ENCODE measurements at regions not wholly inside any gene's neighbourhood (a gene's known extent, or its start where the extent isn't known, plus 50 kb on each side); places are given as distances from the start of the nearest gene placed in this dataset.

DNA sequence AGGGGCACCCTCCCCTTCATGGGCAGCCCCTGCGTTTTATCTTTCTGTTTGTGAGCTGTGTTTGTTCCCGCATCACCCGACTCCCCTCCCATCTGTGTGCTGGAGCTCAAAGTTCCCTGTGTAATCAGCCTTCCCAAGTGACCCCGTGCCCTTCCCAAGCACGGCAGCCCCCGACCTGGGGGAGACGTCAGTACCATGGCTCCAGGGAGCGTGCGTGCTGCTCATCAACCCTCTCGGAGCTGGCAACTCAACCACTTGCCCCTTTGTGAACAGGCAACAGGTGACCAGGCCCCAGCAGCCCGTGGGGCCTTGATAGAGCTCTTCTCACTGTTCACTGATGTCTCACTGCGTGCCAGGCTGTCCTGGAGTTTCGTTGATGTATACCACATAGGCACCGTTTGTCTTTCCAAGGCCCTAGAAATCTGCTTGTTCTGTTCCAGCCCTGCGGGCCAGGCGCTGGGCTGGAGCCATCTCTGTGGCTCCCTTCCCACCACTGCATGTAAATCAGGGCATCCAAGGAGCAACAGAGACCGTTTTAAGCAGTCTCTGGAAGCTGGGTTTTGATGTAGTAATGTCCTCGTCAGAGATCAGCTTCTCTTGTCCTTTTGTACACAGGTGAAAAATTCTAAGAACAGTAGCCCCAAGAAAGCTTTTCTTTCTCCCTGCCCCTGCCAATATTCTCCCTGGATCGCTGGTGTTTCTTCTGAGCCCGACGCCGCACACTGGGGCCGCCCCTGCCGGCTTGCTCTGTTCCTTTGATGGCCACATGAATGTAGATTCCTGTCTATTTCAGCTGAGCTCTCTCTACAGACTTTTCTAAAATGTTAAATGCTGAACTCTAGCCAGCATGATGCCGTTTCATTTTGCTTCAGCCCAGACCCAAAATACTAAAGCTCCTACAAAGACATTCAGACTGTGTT lies 107.0 kb upstream of the PTPRM start:
- Histone ChIP-seq H3K27ac (no peak overlapping the region), H3K4me3 (no peak overlapping the region), H3K27me3 (replicated peaks) (peaks cover 10% of the 10 kb centered on the region), H3K9me3 (replicated peaks) (no peaks in the 10 kb centered on the region), H3K4me1 (replicated peaks) (no peaks in the 10 kb centered on the region), H3K36me3 (no peaks in the 10 kb centered on the region)
- no peak for DNase-seq (ENCODE audit: low read depth in 1 of 2, low spot score in 2 of 2)

DNA sequence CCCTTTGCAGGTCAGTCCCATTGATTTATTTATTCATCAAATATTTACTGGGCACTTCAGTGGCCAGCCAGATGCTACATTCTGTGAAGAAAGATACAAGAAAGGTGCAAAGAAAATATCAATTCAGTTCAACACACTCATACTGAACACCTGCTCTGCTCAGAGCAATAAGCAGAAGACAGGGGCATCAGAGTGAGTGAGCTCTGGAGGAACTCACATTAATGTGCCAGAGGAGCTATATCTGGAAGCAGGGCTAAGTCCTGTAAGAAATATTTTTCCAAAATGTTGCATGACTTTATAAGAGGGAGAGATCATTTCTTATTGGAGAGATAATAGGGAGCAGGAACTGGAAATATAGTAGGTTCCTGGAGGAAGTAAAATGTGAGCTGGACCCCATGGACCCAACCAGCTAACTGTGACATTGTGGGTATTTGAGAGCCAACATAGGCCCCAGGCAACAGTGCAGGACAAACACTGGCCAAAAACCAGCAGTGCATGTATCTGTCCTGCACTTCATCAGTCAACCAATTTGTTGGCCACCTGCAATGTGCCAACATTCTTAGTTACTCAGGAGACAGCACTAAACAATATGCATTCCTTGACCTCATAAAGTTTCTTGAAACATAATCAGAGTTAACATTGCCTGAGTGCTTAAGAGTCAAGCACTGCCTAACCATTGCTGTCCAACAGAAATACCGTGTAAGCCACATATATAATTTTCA lies 102.7 kb upstream of the PTPRM start:
- no peak overlapping the region for H3K4me3 ChIP-seq
- no peak for DNase-seq (ENCODE audit: low read depth in 1 of 2, low spot score in 2 of 2)
- H3K27me3 ChIP-seq (replicated peaks): peaks cover 10% of the 10 kb centered on the region
- no peaks in the 10 kb centered on the region for H3K36me3 ChIP-seq
- H3K9me3 ChIP-seq (replicated peaks): no peaks in the 10 kb centered on the region
- H3K4me1 ChIP-seq (replicated peaks): no peaks in the 10 kb centered on the region
- H3K27ac ChIP-seq: no peak overlapping the region

DNA sequence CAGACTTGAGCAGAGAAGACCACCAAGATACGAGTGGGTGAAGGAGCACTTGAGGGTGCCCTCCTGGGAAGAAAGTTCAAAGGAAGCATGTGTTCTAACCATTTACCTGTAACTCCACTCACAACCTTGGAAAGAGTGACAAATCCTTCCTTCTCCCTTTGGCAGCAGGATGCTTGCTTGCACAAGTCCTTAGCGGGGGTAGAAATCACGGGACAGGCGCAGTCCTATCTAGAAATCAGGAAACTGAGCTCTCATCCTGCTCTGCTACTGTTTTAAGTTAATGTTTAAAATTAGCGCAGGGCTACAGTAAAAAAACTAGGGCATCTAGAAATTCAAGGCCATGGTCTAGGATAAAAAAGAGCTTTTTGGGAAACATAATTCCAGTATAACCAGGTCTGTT lies 100.9 kb upstream of the PTPRM start:
- Histone ChIP-seq H3K27ac (no peak overlapping the region), H3K4me3 (no peak overlapping the region), H3K4me1 (replicated peaks) (no peaks in the 10 kb centered on the region), H3K9me3 (replicated peaks) (no peaks in the 10 kb centered on the region), H3K27me3 (replicated peaks) (peaks cover 4% of the 10 kb centered on the region), H3K36me3 (no peaks in the 10 kb centered on the region)
- no peak for DNase-seq (ENCODE audit: low read depth in 1 of 2, low spot score in 2 of 2)

DNA sequence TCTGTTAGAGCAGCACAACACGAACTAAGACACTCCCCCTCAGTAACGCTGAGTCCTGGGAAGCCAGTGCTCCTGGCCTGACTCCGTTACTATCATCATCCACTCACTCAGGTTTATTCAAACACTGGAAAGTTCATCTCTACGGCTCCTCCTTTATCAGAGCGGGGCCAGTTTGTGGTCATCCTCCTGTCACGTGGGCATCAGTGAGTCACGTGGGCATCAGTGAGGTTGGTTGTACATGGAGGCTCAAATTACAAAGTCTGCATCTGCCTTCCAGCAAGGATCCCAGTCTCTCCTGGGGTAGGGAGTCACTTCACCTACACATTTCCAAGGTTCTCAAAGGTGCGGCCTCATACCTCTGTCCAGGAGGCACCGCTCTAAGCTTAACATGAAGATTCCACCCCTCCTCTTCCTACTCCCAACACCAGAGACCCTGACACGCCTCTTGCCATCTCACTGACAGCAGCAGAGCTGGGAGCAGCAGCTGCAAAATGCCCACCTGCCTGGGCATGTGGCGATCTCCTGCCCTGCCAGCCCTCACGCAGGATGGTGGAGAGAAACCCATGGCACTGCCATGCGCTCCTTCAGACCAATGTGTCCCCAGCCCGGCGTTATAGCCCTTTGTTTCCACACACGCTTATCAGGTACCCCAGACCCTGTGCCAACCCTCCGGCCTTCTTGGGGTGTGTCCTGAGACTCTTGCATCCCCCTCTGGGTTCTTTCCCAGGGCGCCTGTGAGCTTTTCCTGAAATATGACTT lies 99.2 kb upstream of the PTPRM start:
- no peaks in the 10 kb centered on the region for H3K36me3 ChIP-seq
- H3K27ac ChIP-seq: no peak overlapping the region
- H3K27me3 ChIP-seq (replicated peaks): 0 out of 2 replicates have a peak, but pooled peaks cover 3% of the 10 kb centered on the region
- no peak overlapping the region for H3K4me3 ChIP-seq
- no peaks in the 10 kb centered on the region for H3K9me3 ChIP-seq (replicated peaks)
- H3K4me1 ChIP-seq (replicated peaks): no peaks in the 10 kb centered on the region
- no peak for DNase-seq (ENCODE audit: low read depth in 1 of 2, low spot score in 2 of 2)

DNA sequence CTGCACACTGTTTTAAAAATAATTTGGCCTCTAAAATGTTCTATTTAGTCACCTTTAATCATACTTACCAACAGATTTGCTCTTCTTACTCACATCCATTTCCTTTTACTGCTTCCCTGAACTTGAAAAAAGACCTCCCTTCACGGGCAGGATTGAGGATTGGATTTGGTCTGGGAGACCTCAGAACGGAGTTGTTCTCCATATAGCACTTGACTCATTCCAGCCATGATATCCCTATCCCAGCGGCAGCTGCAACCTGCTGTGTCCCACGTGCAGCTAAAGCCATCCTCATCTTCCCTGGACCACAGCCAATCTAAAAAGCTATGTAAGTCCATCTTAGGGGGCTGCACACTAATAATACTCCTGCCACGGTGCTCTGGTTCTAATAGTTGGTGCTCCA lies 97.0 kb upstream of the PTPRM start:
- Histone ChIP-seq H3K4me1 (replicated peaks) (no peaks in the 10 kb centered on the region), H3K36me3 (no peaks in the 10 kb centered on the region), H3K27me3 (replicated peaks) (peaks cover 3% of the 10 kb centered on the region; the same call in 1 of the 2 replicates), H3K4me3 (no peak overlapping the region), H3K9me3 (replicated peaks) (no peaks in the 10 kb centered on the region), H3K27ac (no peak overlapping the region)
- no peak for DNase-seq (ENCODE audit: low read depth in 1 of 2, low spot score in 2 of 2)

DNA sequence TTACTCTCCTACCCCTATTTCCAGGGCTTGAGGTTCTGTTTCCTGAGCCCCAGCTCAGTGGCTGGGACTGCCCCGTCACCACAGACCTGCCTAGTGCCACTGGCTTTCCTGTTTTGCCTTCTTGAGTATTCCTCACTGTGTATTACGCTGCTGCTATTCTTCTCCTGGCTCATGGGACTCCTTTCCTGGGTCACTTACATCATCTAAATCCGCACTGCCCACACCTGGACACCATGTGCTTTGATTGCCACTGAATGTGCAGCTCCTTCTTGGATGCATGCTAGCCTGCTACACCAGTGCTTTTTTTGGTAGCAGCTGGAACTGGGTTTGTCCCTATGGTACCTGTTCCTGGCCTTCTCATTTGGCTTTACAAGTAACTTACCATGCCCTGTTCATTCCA lies 96.6 kb upstream of the PTPRM start:
- Histone ChIP-seq H3K36me3 (no peaks in the 10 kb centered on the region), H3K27ac (no peak overlapping the region), H3K4me3 (no peak overlapping the region), H3K4me1 (replicated peaks) (no peaks in the 10 kb centered on the region), H3K9me3 (replicated peaks) (no peaks in the 10 kb centered on the region), H3K27me3 (replicated peaks) (peaks cover 3% of the 10 kb centered on the region; the same call in 1 of the 2 replicates)
- DNase-seq (ENCODE audit: low read depth in 1 of 2, low spot score in 2 of 2): no peak

DNA sequence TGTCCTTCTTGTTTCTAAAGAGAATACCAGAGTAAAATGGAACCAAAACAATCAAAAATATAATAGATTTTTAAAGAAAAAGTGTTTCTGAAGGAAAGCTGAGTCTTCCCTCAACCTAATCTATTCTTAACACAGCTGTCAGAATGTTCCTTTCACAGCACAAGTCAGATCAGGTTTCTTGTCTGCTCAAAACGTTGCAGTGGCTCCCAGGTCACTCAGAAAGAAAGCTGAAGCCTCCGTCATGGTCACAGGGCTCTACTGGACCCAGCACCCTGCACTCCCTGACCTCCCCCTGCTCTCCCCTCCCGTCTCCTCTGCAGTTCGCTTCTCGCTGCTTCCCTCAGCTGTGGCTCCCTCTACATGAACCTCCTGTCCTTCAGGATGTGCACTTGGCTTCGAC lies 90.7 kb upstream of the PTPRM start:
- no peaks in the 10 kb centered on the region for H3K36me3 ChIP-seq
- peaks cover 3% of the 10 kb centered on the region; the same call in 1 of the 2 replicates for H3K27me3 ChIP-seq (replicated peaks)
- DNase-seq (ENCODE audit: low read depth in 1 of 2, low spot score in 2 of 2): no peak
- no peak overlapping the region for H3K4me3 ChIP-seq
- H3K27ac ChIP-seq: no peak overlapping the region
- no peaks in the 10 kb centered on the region for H3K9me3 ChIP-seq (replicated peaks)
- no peaks in the 10 kb centered on the region for H3K4me1 ChIP-seq (replicated peaks)

DNA sequence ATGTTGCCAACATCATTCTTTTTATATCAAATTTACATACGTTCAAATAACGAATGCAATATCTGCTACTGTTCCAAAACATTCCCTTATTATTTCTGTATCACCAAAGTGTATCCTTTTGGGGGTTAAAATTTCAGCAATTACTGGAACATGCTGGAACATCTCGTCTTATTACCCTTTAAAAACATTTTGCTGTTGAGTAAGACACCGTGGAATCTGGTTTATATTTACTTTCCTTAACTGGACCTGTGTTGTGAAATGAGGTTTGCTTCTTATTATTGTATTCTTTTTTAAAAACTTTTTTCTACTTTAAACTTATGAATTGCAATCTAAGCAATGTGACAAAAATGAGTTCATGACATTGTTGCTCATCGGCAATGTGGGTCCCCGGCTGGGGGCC lies 87.4 kb upstream of the PTPRM start:
- H3K36me3 ChIP-seq: no peaks in the 10 kb centered on the region
- H3K4me1 ChIP-seq (replicated peaks): no peaks in the 10 kb centered on the region
- H3K27ac ChIP-seq: no peak overlapping the region
- H3K9me3 ChIP-seq (replicated peaks): no peaks in the 10 kb centered on the region
- H3K27me3 ChIP-seq (replicated peaks): peaks cover 2% of the 10 kb centered on the region; the same call in 1 of the 2 replicates
- no peak for DNase-seq (ENCODE audit: low read depth in 1 of 2, low spot score in 2 of 2)
- no peak overlapping the region for H3K4me3 ChIP-seq

DNA sequence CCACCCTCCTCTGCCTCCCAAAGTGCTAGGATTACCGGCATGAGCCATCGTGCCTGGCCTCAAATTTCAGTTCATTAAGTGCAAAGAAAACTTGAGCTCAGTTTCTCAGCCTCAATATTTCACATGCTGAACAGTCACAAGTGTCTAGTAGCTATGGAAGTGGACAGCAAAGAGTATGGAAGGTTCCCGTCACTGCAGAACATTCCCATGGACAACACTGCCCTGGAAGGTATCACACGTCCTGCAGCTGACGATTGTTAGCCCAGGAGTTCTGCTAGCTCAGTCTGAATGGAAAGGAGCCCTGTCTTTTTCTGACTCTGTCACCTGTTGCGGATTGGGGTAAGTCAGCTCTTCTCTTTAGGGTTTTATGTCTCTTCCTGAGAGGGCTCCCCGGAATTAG lies 86.2 kb upstream of the PTPRM start:
- DNase-seq (ENCODE audit: low read depth in 1 of 2, low spot score in 2 of 2): no peak
- Histone ChIP-seq H3K9me3 (replicated peaks) (no peaks in the 10 kb centered on the region), H3K4me3 (no peak overlapping the region)

DNA sequence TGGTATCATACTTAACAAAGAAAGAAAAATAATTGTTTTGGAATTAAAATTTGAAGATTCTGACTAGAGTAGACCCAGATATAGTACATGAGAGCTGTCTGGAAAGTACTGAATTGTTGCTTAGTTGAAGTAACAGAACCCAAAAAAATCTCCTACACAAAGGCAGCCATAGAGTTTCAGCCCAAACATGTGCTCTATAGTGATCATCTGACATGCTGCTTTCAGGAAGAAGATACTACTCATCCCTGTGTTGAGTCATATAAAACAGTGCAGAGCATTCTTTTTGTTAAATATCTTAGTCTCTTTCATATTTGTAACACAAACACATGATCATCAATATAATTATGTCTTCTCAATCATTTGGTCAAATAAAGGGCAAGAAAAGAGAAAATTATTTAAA lies 84.8 kb upstream of the PTPRM start:
- H3K9me3 ChIP-seq (replicated peaks): no peaks in the 10 kb centered on the region
- no peaks in the 10 kb centered on the region for H3K4me1 ChIP-seq (replicated peaks)
- H3K27me3 ChIP-seq (replicated peaks): 0 out of 2 replicates have a peak, but pooled peaks cover 7% of the 10 kb centered on the region
- no peak overlapping the region for H3K4me3 ChIP-seq
- no peak overlapping the region for H3K27ac ChIP-seq
- DNase-seq (ENCODE audit: low read depth in 1 of 2, low spot score in 2 of 2): no peak
- H3K36me3 ChIP-seq: no peaks in the 10 kb centered on the region

More for the DNA sequence above, 86.2 kb upstream of the PTPRM start:
- Histone ChIP-seq H3K27me3 (replicated peaks) (0 out of 2 replicates have a peak, but pooled peaks cover 3% of the 10 kb centered on the region), H3K36me3 (no peaks in the 10 kb centered on the region), H3K4me1 (replicated peaks) (no peaks in the 10 kb centered on the region), H3K27ac (no peak overlapping the region)

DNA sequence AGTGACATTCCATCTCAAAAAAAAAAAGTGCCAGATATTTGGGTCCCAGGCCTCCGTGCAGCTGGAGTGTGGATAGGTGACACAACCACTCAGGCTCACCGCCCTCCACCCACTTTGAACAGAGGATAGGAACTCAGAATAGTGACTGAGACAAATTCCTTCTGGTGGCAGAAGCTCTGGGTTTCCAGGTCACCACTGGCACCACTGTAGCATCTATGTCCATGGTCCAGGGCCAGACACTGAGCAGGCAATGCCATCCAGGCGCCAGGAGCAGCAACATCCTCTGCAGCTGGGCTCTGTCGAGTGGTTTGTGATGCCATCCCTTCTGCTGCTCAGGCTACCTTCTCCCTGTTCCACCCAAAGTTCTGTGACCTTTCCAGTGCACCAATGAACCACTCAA lies 81.5 kb upstream of the PTPRM start:
- DNase-seq (ENCODE audit: low read depth in 1 of 2, low spot score in 2 of 2): no peak
- no peaks in the 10 kb centered on the region for H3K4me1 ChIP-seq (replicated peaks)
- no peak overlapping the region for H3K27ac ChIP-seq
- H3K4me3 ChIP-seq: no peak overlapping the region
- H3K9me3 ChIP-seq (replicated peaks): no peaks in the 10 kb centered on the region
- 0 out of 2 replicates have a peak, but pooled peaks cover 7% of the 10 kb centered on the region for H3K27me3 ChIP-seq (replicated peaks)
- no peaks in the 10 kb centered on the region for H3K36me3 ChIP-seq

DNA sequence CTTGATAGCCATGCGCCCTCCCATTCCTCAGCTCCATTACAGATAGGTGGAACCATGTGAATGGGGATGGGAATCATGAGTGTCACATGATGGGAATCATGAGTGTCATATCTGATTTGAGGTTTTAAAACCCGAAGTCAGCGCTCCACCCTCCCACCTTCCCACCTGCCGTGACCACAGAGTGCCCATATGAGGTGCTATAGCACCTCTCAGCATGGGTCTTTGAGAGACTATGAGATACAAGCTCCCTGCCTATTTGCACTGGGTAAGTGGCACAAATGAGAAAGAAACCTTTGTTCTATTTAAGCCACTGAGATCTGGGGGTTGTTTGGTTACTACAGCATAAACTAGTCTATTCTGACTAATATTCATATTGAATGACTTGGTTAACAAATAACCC lies 78.5 kb upstream of the PTPRM start:
- no peaks in the 10 kb centered on the region for H3K36me3 ChIP-seq
- no peak overlapping the region for H3K4me3 ChIP-seq
- H3K4me1 ChIP-seq (replicated peaks): no peaks in the 10 kb centered on the region
- H3K27ac ChIP-seq: no peak overlapping the region
- H3K9me3 ChIP-seq (replicated peaks): no peaks in the 10 kb centered on the region
- no peak for DNase-seq (ENCODE audit: low read depth in 1 of 2, low spot score in 2 of 2)
- H3K27me3 ChIP-seq (replicated peaks): 0 out of 2 replicates have a peak, but pooled peaks cover 10% of the 10 kb centered on the region

DNA sequence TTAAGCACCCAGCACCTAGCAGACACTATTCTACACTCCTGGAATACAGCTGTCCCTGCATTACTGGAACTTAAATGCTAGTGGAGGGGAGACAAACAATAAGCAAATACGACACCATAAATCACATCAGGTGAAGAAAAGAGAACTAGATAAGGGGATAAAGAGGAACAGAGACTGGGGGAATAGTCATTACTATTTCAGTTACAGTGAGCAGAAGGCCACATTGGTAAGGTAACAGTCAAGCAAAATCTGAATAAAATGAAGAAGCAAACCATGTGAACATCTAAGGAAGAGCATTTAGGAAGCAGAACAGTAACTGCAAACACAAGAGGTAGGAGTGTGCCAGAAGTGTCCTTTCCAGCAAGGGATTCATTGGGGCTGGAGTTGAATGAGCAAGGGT lies 77.0 kb upstream of the PTPRM start:
- Histone ChIP-seq H3K4me1 (replicated peaks) (no peaks in the 10 kb centered on the region), H3K9me3 (replicated peaks) (no peaks in the 10 kb centered on the region), H3K36me3 (no peaks in the 10 kb centered on the region), H3K4me3 (no peak overlapping the region), H3K27ac (no peak overlapping the region), H3K27me3 (replicated peaks) (0 out of 2 replicates have a peak, but pooled peaks cover 8% of the 10 kb centered on the region)
- no peak for DNase-seq (ENCODE audit: low read depth in 1 of 2, low spot score in 2 of 2)
